ENCODE measurements at regions not wholly inside any gene's neighbourhood (a gene's known extent, or its start where the extent isn't known, plus 50 kb on each side); places are given as distances from the start of the nearest gene placed in this dataset.

GRCh38 chr7:152949253-152949652, 189.7 kb downstream of the ACTR3B start (continued):
- no peak for TF ChIP-seq EGR1 (IDR thresholded peaks at IDR 0.05; ENCODE audit: low read depth in 2 of 2)
- no peak for TF ChIP-seq HNF4A (conservative IDR thresholded peaks at IDR 0.05)
- TF ChIP-seq FOXA2 (IDR thresholded peaks at IDR 0.05) = no peak
- no peak for TF ChIP-seq REST (IDR thresholded peaks at IDR 0.05)
- no peak for TF ChIP-seq ZBTB33 (IDR thresholded peaks at IDR 0.05)
- no peak for TF ChIP-seq RXRA (IDR thresholded peaks at IDR 0.05)

DNA sequence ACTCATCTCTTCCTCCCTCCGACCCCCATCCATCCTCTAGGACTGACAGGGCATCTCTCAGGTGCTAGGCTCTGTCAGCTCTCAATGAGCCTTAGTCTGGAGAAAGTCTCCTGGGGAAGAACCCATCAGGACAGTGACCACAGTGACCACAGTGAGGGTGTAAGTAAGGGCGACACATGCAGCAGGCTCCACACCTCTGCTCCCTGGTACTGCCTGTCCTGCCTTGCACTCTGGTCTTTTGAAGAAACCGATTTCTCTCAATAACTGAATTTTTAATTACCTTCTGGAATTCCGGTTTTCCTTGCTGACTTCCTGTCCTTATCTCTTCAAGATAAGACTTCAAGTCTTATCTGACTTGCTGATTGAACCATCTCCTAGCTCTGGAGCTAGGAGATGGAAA, 190.2 kb downstream of the ACTR3B start:
- WGBS = 67% methylated on average over 4 of the region's 4 CpGs
- no peak for DNase-seq (ENCODE audit: low spot score)
- no peaks in the 10 kb centered on the region for H3K4me1 ChIP-seq (ENCODE audit: control insufficient read depth in 4 of 4, insufficient read depth in 4 of 4, low read length in 3 of 4)

GRCh38 chr7:152956006-152956405, 196.5 kb downstream of the ACTR3B start:
- Histone ChIP-seq H3K9ac (ENCODE audit: low read depth in 1 of 2, low read length in 2 of 2) (no peak overlapping the region), H3K27me3 (ENCODE audit: control insufficient read depth in 4 of 4, insufficient read depth in 4 of 4, low read length in 3 of 4) (no peaks in the 10 kb centered on the region), H3K4me3 (ENCODE audit: low read depth in 1 of 3, low read length in 3 of 3) (no peak overlapping the region), H3K27ac (ENCODE audit: low read depth in 1 of 2, low read length in 2 of 2) (no peak overlapping the region), H3K36me3 (ENCODE audit: control insufficient read depth in 4 of 4, insufficient read depth in 3 of 4, low read depth in 1 of 4, low read length in 3 of 4) (no peaks in the 10 kb centered on the region), H3K4me1 (ENCODE audit: control insufficient read depth in 4 of 4, insufficient read depth in 4 of 4, low read length in 3 of 4) (no peaks in the 10 kb centered on the region), H3K9me3 (ENCODE audit: control insufficient read depth in 4 of 4, low read length in 3 of 4) (no peaks in the 10 kb centered on the region)
- no peak for TF ChIP-seq HNF4G (IDR thresholded peaks at IDR 0.05)
- TF ChIP-seq REST (IDR thresholded peaks at IDR 0.05) = no peak
- TF ChIP-seq MAX (IDR thresholded peaks at IDR 0.05) = no peak
- TF ChIP-seq RAD21 (IDR thresholded peaks at IDR 0.05) = no peak
- no peak for TF ChIP-seq FOXA2 (IDR thresholded peaks at IDR 0.05)
- DNase-seq (ENCODE audit: low spot score) = no peak
- 85% methylated on average over 4 of the region's 4 CpGs for WGBS

More for the DNA sequence above, 190.2 kb downstream of the ACTR3B start:
- no peak overlapping the region for H3K9ac ChIP-seq (ENCODE audit: low read depth in 1 of 2, low read length in 2 of 2)
- H3K27ac ChIP-seq (ENCODE audit: low read depth in 1 of 2, low read length in 2 of 2) = no peak overlapping the region
- H3K4me3 ChIP-seq (ENCODE audit: low read depth in 1 of 3, low read length in 3 of 3) = no peak overlapping the region
- no peaks in the 10 kb centered on the region for H3K9me3 ChIP-seq (ENCODE audit: control insufficient read depth in 4 of 4, low read length in 3 of 4)
- TF ChIP-seq RAD21 (IDR thresholded peaks at IDR 0.05) = no peak
- no peaks in the 10 kb centered on the region for H3K36me3 ChIP-seq (ENCODE audit: control insufficient read depth in 4 of 4, insufficient read depth in 3 of 4, low read depth in 1 of 4, low read length in 3 of 4)
- no peaks in the 10 kb centered on the region for H3K27me3 ChIP-seq (ENCODE audit: control insufficient read depth in 4 of 4, insufficient read depth in 4 of 4, low read length in 3 of 4)

Measured in liver (tissue), 7 donors.